GM12872 (cell line): ENCODE measurements at regions not wholly inside any gene's neighbourhood (a gene's known extent, or its start where the extent isn't known, plus 50 kb on each side); places are given as distances from the start of the nearest gene placed in this dataset.

Experiments
- TF ChIP-seq, protein P1 (sequence below): IDR thresholded peaks from 3 replicates; pipeline ENCODE4 v1.5.1; 2011; ENCODE audit warnings: low read depth, mild to moderate bottlenecking, low read length, moderate library complexity; ENCODE audit not compliant: insufficient read depth

DNA sequence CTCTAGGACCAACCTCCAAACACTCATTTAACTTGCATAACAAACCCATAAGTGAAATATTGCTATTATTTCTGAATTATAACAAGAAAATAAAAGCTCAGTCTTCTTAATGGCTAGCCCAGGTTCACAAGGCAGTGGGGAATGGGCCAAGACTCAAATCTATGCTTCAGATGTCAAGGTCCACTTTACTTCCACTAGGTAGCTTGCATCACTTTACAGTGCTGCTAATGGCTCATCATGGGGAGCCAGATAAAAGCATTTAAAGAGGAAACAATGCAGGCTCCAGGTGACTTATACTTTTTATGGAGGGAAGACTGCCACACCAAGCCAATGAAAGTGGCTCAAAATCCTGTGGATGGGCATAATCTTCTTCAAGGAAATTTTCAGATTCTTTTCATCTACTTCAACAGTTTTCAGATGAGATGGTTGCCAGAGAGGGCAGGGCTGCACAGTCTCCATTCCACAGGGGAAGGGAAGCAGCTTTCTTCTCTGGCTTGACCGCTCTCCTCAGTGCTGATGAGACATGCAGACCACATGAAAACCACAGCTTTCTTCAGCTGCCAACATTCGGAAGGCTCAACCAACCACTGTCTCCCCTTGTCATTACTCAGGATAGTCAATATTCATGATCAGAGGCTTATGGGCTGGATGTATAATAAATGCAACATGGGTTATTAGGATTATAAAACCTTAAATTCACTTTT lies 361.9 kb upstream of the MEX3C start:
- TF ChIP-seq, protein P1, sequence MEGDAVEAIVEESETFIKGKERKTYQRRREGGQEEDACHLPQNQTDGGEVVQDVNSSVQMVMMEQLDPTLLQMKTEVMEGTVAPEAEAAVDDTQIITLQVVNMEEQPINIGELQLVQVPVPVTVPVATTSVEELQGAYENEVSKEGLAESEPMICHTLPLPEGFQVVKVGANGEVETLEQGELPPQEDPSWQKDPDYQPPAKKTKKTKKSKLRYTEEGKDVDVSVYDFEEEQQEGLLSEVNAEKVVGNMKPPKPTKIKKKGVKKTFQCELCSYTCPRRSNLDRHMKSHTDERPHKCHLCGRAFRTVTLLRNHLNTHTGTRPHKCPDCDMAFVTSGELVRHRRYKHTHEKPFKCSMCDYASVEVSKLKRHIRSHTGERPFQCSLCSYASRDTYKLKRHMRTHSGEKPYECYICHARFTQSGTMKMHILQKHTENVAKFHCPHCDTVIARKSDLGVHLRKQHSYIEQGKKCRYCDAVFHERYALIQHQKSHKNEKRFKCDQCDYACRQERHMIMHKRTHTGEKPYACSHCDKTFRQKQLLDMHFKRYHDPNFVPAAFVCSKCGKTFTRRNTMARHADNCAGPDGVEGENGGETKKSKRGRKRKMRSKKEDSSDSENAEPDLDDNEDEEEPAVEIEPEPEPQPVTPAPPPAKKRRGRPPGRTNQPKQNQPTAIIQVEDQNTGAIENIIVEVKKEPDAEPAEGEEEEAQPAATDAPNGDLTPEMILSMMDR, result no peak

DNA sequence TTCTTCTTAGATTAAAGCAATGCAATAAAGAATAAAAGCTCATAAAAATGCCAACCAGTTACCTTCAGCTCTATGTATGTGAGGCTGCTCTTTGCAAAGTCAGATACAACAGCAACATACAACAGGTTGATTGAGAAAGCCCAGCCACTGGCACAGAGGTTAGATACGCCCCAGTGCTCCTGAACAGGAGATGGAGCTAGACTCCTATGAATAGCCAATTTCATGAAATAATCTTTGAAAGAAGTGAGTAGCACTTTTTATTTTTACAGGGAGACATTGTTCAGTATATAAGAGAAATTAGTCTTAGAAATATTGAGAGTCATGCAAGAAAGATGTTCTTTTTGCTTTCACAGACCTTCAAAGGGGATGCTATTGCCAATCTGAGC lies 362.4 kb upstream of the MEX3C start:
- TF ChIP-seq, protein P1, result no peak

DNA sequence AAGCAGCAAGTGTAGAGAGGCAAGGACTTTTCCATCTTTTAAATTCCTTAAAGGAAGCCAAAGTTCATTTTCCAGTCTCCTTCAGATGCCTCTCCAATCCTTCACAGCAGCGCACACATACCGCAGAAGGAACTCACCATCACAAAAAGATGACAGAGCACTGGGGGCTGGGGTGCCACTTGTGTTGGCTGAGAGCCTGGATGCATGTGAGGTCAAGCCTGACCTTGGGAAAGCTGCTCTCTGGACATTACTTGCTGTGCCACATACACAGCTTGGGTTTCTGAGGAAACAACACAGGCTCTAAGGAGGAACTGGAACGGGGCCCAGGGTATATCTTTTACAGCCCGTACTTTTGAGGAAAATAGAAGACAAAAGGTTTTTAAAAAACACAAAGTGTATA lies 364.3 kb upstream of the MEX3C start:
- TF ChIP-seq, protein P1, result no peak

DNA sequence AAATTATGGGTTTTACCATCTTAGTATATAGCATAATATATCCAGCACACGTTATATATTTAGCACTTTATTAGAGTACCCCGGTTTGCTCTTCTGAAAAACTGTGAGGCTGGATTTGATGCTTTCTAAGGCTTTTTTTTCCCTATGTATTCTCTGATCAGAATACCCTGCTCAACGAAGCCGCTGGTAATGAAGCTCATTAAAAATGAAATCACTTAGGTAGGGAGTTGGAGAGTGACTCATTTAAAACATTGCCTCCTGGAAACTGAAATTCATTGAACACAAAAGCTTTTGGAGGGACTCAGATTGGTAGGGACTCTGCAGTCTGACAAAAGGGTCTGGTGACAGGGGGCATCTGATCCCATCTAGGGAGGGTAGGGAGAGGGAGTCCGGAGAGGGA lies 365.4 kb upstream of the MEX3C start:
- TF ChIP-seq, protein P1, result no peak

DNA sequence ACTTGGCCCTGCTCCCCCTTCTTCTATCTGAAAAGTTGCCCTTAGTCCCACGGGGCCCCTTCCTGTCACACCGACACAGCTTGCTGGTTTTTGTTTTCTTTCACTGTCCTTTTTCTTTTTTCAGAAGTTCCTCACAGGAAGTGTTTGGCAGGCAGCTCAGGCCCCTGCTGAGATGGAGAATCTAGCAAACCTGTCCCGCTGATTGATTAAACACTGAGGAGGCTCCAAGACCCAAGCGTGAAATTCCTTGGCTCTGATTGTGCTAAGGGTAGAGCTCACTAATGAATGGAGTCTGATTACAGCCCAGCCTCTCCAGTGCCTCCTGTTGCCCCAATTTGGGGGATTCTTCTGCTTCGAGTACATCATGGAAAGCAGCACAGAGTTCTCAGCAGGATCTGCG lies 365.9 kb upstream of the MEX3C start:
- TF ChIP-seq, protein P1, result no peak

DNA sequence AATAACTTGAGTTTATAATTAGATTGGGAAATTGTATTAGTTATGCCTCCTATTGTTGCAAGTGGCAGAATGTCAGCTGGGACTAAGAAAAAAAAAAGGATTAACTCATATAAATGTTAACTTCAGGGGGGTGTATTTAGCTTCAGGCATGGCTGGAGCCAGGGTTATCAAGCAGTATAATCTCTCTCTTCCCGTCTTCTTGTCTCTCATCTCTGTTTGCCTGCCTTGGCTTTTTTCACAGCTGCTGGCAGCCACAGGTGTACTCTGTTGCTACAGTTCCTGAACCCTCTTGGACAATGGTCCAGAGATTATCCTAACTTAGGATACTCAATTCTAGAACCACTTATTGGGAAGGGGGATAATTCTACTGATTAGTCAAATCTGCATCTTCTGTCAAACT lies 370.7 kb upstream of the MEX3C start:
- TF ChIP-seq, protein P1, result no peak

DNA sequence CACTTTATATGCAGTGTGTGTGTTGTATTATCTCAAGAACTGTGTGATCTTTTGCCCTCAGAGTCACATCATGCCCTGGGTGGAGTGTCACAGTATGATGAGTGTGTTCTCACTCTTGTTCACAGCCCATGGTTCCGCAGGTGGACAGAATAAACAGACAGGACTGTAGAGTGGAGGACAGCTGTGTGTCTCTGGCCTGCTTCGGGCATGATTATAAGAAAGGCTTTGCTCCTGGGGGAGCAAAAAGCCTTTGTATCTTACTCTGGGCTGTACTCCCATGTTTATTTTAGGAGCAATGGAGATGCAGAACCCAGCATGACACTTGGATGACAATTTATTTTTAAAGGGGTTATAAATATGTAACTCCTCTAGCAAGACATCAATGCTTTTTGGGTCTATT lies 371.7 kb upstream of the MEX3C start:
- TF ChIP-seq, protein P1, result no peak
